ENCODE measurements at regions not wholly inside any gene's neighbourhood (a gene's known extent, or its start where the extent isn't known, plus 50 kb on each side); places are given as distances from the start of the nearest gene placed in this dataset.
"Not testable (repeated sequence)": the region's sequence is repeated elsewhere in the genome, so short reads cannot be mapped to it uniquely, and the experiment has no call there.

GRCh38 chr13:24943136-24943535 lies 152.8 kb upstream of the PABPC3 start:
- H3K4me3 ChIP-seq: no peak overlapping the region
- WGBS, 4 donors: 71 to 82% (median 75%) methylated on average over 6 of the region's 6 CpGs
- no peaks in the 10 kb centered on the region for H3K4me1 ChIP-seq (replicated peaks in 1 of 2)
- no peaks in the 10 kb centered on the region for H3K36me3 ChIP-seq (replicated peaks in 1 of 2)
- H3K27ac ChIP-seq: no peak overlapping the region
- no peak for DNase-seq
- no peaks in the 10 kb centered on the region for H3K27me3 ChIP-seq
- no peak for TF ChIP-seq CTCF (IDR thresholded peaks at IDR 0.05)
- no peak for TF ChIP-seq POLR2A (IDR thresholded peaks at IDR 0.05)
- H3K9me3 ChIP-seq (replicated peaks in 1 of 3): no peaks in the 10 kb centered on the region
- intact Hi-C loops (cut with DNase I): no loop called here

GRCh38 chr13:24944073-24944472 lies 151.9 kb upstream of the PABPC3 start:
- H3K4me1 ChIP-seq (replicated peaks in 1 of 2); H3K4me3 ChIP-seq; H3K27me3 ChIP-seq; DNase-seq; H3K27ac ChIP-seq; intact Hi-C loops (cut with DNase I); H3K9me3 ChIP-seq (replicated peaks in 1 of 3); H3K36me3 ChIP-seq (replicated peaks in 1 of 2): not testable (repeated sequence)
- WGBS, 4 donors: 75 to 82% (median 78%) methylated on average over 3 to 4 of the region's 4 CpGs

- H3K36me3 ChIP-seq (replicated peaks in 1 of 2); intact Hi-C loops (cut with DNase I); DNase-seq; H3K4me3 ChIP-seq; H3K9me3 ChIP-seq (replicated peaks in 1 of 3); H3K4me1 ChIP-seq (replicated peaks in 1 of 2); H3K27me3 ChIP-seq; H3K27ac ChIP-seq: not testable (repeated sequence)
- WGBS, 4 donors: 83 to 92% (median 92%) methylated on average over 2 of the region's 2 CpGs
These were observed 147.0 kb upstream of the PABPC3 start for GRCh38 chr13:24948977-24949376.

- H3K4me1 ChIP-seq (replicated peaks in 1 of 2); H3K36me3 ChIP-seq (replicated peaks in 1 of 2); H3K4me3 ChIP-seq; H3K9me3 ChIP-seq (replicated peaks in 1 of 3); DNase-seq; intact Hi-C loops (cut with DNase I); H3K27me3 ChIP-seq; H3K27ac ChIP-seq: not testable (repeated sequence)
These were observed 145.3 kb upstream of the PABPC3 start for GRCh38 chr13:24950611-24951010.

GRCh38 chr13:24967970-24968369 lies 128.0 kb upstream of the PABPC3 start:
- H3K27me3 ChIP-seq; DNase-seq; H3K4me1 ChIP-seq (replicated peaks in 1 of 2); H3K36me3 ChIP-seq (replicated peaks in 1 of 2); intact Hi-C loops (cut with DNase I); H3K9me3 ChIP-seq (replicated peaks in 1 of 3); H3K27ac ChIP-seq: not testable (repeated sequence)
- peak overlapping the region in 1 of 4 donors; percentile 51 for H3K4me3 ChIP-seq
- WGBS, 4 donors: 0 to 8% (median 2%) methylated on average over 5 of the region's 5 CpGs

- peak in 3 of 7 donors; percentile 12 to 20 (median 17) for DNase-seq
- H3K27me3 ChIP-seq; intact Hi-C loops (cut with DNase I); H3K27ac ChIP-seq; H3K36me3 ChIP-seq (replicated peaks in 1 of 2); H3K9me3 ChIP-seq (replicated peaks in 1 of 3); H3K4me1 ChIP-seq (replicated peaks in 1 of 2): not testable (repeated sequence)
- H3K4me3 ChIP-seq: peak overlapping the region in 1 of 4 donors; percentile 51
- peak in 4 of 6 experiments; percentile 9 to 57 (median 19) for TF ChIP-seq CTCF (IDR thresholded peaks at IDR 0.05)
- 39 to 50% (median 46%) methylated on average over 2 of the region's 2 CpGs for WGBS, 4 donors
These were observed 127.5 kb upstream of the PABPC3 start for GRCh38 chr13:24968416-24968815.

- intact Hi-C loops (cut with DNase I); H3K27ac ChIP-seq; H3K4me1 ChIP-seq (replicated peaks in 1 of 2); H3K27me3 ChIP-seq; H3K36me3 ChIP-seq (replicated peaks in 1 of 2); DNase-seq; H3K9me3 ChIP-seq (replicated peaks in 1 of 3); H3K4me3 ChIP-seq: not testable (repeated sequence)
- 71 to 89% (median 87%) methylated on average over 9 of the region's 9 CpGs for WGBS, 4 donors
These were observed 122.8 kb upstream of the PABPC3 start for GRCh38 chr13:24973102-24973501.

GRCh38 chr13:24981181-24981803 lies 114.6 kb upstream of the PABPC3 start:
- DNase-seq; H3K4me3 ChIP-seq; H3K27ac ChIP-seq; H3K36me3 ChIP-seq (replicated peaks in 1 of 2); H3K9me3 ChIP-seq (replicated peaks in 1 of 3); H3K4me1 ChIP-seq (replicated peaks in 1 of 2); intact Hi-C loops (cut with DNase I); H3K27me3 ChIP-seq: not testable (repeated sequence)
- 46 to 59% (median 51%) methylated on average over 2 to 3 of the region's 3 CpGs for WGBS, 4 donors

Data from adrenal gland (tissue), 9 donors.